ENCODE measurements at regions not wholly inside any gene's neighbourhood (a gene's known extent, or its start where the extent isn't known, plus 50 kb on each side); places are given as distances from the start of the nearest gene placed in this dataset.

DNA sequence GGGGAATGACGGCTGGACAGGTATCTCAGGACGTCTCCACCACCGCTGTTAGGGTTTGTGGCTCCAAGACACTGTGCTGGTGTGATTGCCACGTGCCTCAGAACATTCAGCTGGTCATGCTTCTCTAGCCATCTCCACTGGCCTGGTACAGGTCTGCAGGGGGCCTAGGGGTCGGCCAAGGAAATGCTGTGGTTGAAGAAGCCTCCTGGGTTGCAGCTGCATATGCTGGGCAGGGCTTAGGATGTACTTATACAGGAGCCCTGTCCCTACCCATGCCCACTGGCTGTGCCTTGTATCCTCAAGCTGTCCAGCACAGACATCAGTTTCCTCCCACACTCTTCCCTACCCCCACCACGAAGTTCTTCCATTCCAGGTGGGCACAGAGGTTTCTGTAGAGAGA, 64.1 kb downstream of the NPPC start (continued):
- no peak for TF ChIP-seq HDAC2 (IDR thresholded peaks at IDR 0.05; ENCODE audit: borderline replicate concordance in 1 of 2, low read depth in 2 of 2, low read length in 2 of 2)
- TF ChIP-seq EGR1 (IDR thresholded peaks at IDR 0.05; ENCODE audit: borderline replicate concordance, low read depth, low read length) = no peak

Data from H1 (cell line).